ENCODE measurements at regions not wholly inside any gene's neighbourhood (a gene's known extent, or its start where the extent isn't known, plus 50 kb on each side); places are given as distances from the start of the nearest gene placed in this dataset.

GRCh38 chr3:182565916-182566796, 227.1 kb upstream of the ATP11B start:
- no peak overlapping the region for H3K27ac Mint-ChIP-seq

DNA sequence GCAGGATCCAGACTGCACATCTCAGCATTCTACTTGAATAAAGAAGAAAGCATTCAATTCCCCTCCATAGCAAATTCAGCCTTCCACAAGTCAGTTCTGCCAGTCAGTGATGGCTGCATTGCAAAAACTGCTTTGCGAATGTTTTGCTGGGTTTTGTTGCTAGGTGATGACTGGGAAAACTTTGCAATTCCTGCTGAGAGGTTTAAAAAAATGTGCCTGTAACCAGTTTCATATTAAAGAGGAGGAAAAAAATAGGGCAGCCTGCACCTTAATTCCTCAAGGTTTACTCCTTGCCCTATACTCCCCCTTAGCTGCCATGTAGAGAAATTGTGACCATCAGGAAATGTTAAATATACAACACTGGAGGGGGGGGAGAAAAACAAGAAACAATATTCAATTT, 225.6 kb upstream of the ATP11B start:
- no peaks in the 10 kb centered on the region for H3K4me1 Mint-ChIP-seq

More at GRCh38 chr3:182565916-182566796, 227.1 kb upstream of the ATP11B start:
- Mint-ChIP-seq H3K36me3 (no peaks in the 10 kb centered on the region), H3K9me3 (no peaks in the 10 kb centered on the region), H3K4me1 (no peaks in the 10 kb centered on the region), H3K4me3 (no peak overlapping the region), H3K27me3 (peaks cover 0 to under 1% of the 10 kb centered on the region in 2 donors)
- ATAC-seq (replicated peaks) (no peak), DNase-seq (no peak)

DNA sequence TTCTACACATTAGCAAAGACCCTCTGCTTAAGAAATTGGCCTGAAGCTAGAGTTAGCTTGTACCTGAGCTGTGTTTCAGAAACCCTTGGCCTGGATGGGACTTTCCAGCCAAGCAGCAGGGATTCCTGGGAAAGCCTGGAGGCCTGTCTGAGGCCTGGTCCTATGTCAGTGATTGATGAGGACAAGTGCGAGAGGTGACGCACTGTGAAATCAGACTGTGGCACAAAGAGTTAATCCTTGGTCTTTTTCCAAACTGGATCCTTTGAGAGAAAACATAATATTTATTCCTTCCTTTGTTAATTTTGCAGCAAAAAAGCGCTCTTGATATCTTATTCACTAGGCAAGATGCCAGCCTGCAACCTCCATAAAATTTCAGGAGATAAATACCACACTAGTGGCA, 225.0 kb upstream of the ATP11B start:
- H3K36me3 Mint-ChIP-seq, result peaks cover 0 to under 1% of the 10 kb centered on the region in 2 donors
- no peaks in the 10 kb centered on the region for H3K4me1 Mint-ChIP-seq
- no peak overlapping the region for H3K27ac Mint-ChIP-seq
- ATAC-seq (replicated peaks), result no peak
- no peaks in the 10 kb centered on the region for H3K27me3 Mint-ChIP-seq
- no peak overlapping the region for H3K4me3 Mint-ChIP-seq
- no peak for DNase-seq
- peaks cover 3 to 5% of the 10 kb centered on the region in 2 donors for H3K9me3 Mint-ChIP-seq

More for the DNA sequence above, 225.6 kb upstream of the ATP11B start:
- ATAC-seq (replicated peaks), result no peak
- no peaks in the 10 kb centered on the region for H3K9me3 Mint-ChIP-seq
- H3K4me3 Mint-ChIP-seq, result no peak overlapping the region
- H3K27ac Mint-ChIP-seq, result no peak overlapping the region
- no peak for DNase-seq
- no peaks in the 10 kb centered on the region for H3K36me3 Mint-ChIP-seq
- no peaks in the 10 kb centered on the region for H3K27me3 Mint-ChIP-seq

GRCh38 chr3:182568876-182569275, 224.4 kb upstream of the ATP11B start:
- H3K27me3 Mint-ChIP-seq, result no peaks in the 10 kb centered on the region
- peaks cover 0 to 3% of the 10 kb centered on the region in 2 donors for H3K36me3 Mint-ChIP-seq
- H3K4me1 Mint-ChIP-seq, result no peaks in the 10 kb centered on the region
- no peak overlapping the region for H3K4me3 Mint-ChIP-seq
- H3K27ac Mint-ChIP-seq, result no peak overlapping the region
- DNase-seq, result no peak
- ATAC-seq (replicated peaks), result no peak
- H3K9me3 Mint-ChIP-seq, result peaks cover 9 to 11% of the 10 kb centered on the region in 2 donors

DNA sequence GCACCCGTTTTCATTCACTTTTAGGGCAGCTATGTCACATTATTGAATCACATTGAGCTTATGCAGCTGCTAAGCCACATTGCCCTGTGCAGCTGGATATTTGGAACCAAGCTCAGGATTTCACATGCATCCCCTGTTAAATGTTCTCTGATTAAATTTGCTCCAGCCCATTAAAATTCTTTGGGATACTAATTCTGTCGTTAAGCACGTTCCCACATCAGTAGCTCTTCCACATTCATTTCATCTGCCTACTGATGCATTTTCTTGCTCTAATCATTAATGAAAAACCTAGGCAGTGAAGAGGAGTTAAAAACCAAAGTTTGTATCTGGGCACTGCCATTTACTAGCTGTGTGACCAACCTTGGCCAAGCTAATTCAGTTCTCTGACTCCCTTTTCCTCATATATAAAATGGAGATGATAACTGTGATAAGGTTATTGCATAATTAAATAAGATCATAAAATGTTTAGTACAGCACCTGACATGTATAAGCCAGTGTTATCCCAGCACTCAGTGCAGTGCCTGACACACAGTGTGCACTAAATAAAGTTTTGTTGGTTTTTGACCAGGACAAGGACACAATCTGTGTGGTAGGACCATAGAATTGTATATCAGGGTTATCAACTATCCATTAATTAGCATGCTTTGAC, 222.2 kb upstream of the ATP11B start:
- Mint-ChIP-seq H3K4me1 (no peaks in the 10 kb centered on the region), H3K36me3 (peaks cover 0 to 3% of the 10 kb centered on the region in 2 donors), H3K9me3 (peaks cover 19% of the 10 kb centered on the region in 2 donors), H3K27ac (no peak overlapping the region), H3K27me3 (no peaks in the 10 kb centered on the region), H3K4me3 (no peak overlapping the region)
- DNase-seq, result no peak
- ATAC-seq (replicated peaks), result no peak

DNA sequence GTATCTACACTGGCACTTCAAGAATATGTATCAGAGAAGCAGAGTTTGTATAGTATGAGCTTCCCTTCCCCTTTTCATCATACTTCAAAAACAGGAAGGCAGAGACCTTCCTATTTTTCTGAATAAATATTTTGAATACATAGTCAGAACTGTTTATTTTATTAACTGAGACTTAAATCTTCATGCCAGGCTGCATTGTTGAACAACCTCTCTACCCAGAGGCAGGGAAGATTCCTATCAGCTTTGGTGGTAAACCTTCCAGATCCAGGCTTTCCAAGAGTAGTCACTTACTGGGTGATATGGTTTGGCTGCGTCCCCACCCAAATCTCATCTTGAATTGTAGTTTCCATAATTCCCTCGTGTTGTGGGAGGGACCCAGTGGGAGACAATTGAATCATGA, 217.4 kb upstream of the ATP11B start:
- peaks cover 19 to 26% of the 10 kb centered on the region in 2 donors for H3K9me3 Mint-ChIP-seq
- ATAC-seq (replicated peaks), result no peak
- no peak overlapping the region for H3K4me3 Mint-ChIP-seq
- peaks cover 0 to 3% of the 10 kb centered on the region in 2 donors for H3K36me3 Mint-ChIP-seq
- H3K4me1 Mint-ChIP-seq, result no peaks in the 10 kb centered on the region
- DNase-seq, result no peak
- H3K27ac Mint-ChIP-seq, result no peak overlapping the region
- H3K27me3 Mint-ChIP-seq, result no peaks in the 10 kb centered on the region

- Mint-ChIP-seq H3K27me3 (peaks cover 4 to 5% of the 10 kb centered on the region in 2 donors), H3K4me1 (no peaks in the 10 kb centered on the region), H3K4me3 (no peak overlapping the region), H3K36me3 (no peaks in the 10 kb centered on the region), H3K9me3 (peaks cover 0 to 7% of the 10 kb centered on the region in 2 donors), H3K27ac (no peak overlapping the region)
- ATAC-seq (replicated peaks) (no peak), DNase-seq (no peak)
These were observed 209.8 kb upstream of the ATP11B start for GRCh38 chr3:182583545-182583944.

DNA sequence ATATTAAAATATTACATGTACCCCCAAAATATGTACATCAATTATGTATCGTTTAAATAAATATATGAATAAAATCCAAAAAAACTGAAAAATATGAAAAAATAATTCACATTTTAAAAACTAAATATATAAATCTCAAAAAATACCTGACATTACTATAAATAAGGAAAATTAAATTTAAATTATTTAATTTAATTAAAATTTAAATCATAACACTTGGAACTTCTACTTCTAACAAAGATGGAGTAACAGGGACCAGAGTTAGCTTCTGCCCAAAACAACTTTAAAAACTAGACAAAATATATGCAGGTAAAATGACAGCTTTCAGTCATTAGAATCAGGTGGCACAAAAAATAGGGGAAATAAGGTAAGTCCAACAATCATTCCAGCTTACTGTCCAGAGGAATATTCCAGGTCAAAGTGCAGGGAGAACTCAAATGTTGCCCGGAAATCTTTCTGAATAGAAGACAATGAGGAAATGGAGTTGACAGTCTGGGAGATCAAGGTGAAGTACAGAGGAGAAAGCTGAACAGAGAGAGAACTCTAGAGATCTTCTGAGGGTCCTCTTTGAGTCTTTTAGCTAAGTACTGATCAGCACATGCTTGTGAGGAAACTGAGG, 207.7 kb upstream of the ATP11B start:
- peaks cover 0 to 5% of the 10 kb centered on the region in 2 donors for H3K9me3 Mint-ChIP-seq
- H3K27ac Mint-ChIP-seq, result no peak overlapping the region
- H3K4me3 Mint-ChIP-seq, result no peak overlapping the region
- H3K27me3 Mint-ChIP-seq, result peaks cover 4 to 5% of the 10 kb centered on the region in 2 donors
- no peaks in the 10 kb centered on the region for H3K36me3 Mint-ChIP-seq
- DNase-seq (no peak), ATAC-seq (replicated peaks) (no peak)
- no peaks in the 10 kb centered on the region for H3K4me1 Mint-ChIP-seq

DNA sequence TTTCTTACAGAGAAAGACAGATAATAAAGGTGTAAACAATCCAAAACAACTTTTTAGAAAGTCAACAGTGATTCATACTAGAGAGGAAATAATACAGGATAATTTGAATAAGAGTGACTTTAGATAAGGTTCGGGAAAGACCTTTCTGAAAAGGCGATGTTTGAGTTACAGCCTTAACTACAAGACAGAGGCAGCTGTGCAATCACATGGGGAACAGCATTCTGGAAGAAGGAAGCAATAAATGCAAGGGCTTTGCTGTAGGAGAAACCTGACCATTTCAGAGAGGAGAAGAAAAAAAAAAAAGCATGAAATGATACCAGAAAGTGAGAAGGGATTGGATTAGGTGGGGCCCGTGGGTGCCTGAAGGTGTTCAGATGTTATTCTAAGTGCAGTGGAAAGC, 200.6 kb upstream of the ATP11B start:
- Mint-ChIP-seq H3K4me3 (no peak overlapping the region), H3K27me3 (peaks cover 3 to 6% of the 10 kb centered on the region in 2 donors), H3K27ac (no peak overlapping the region), H3K9me3 (peaks cover 0 to 4% of the 10 kb centered on the region in 2 donors), H3K4me1 (no peaks in the 10 kb centered on the region), H3K36me3 (no peaks in the 10 kb centered on the region)
- ATAC-seq (replicated peaks) (no peak), DNase-seq (no peak)

DNA sequence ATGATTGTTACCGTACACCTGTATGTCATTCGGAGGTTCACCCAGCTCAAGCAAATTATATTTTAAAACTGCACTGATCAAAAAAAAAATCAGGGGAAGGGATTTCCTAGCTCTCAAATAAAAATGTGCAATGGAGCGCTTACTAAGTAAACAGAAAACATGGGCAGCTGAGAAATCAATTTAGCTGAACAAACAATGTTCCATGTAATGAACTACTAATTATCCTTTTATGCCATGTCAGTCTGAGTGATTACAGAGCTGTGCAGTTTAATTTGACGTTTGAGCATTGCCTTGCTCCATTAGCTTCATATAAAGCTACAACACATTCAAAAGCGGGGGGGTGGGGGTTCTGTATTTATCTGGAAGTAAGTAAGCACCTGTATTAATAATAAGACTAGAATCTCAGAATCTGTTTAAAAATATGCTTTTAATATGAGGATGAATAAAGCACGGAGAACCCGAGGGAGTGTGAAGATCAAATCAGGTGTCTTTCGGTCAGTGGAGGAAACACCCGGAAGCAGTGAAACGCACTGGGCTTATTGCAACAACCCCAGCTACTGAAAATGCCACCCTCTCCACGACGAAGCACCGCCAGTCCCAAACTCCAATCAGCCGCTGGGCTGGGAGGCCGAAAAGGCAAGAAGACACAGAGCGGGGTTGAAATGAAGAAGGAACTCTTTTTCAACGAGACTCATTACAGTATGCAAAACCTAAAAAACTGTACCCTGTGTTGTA, 196.5 kb upstream of the ATP11B start:
- Mint-ChIP-seq H3K36me3 (no peaks in the 10 kb centered on the region), H3K9me3 (peaks cover 0 to 1% of the 10 kb centered on the region in 2 donors), H3K27ac (no peak overlapping the region), H3K4me1 (no peaks in the 10 kb centered on the region), H3K27me3 (peaks cover 3 to 6% of the 10 kb centered on the region in 2 donors), H3K4me3 (no peak overlapping the region)
- DNase-seq (no peak), ATAC-seq (replicated peaks) (no peak)

DNA sequence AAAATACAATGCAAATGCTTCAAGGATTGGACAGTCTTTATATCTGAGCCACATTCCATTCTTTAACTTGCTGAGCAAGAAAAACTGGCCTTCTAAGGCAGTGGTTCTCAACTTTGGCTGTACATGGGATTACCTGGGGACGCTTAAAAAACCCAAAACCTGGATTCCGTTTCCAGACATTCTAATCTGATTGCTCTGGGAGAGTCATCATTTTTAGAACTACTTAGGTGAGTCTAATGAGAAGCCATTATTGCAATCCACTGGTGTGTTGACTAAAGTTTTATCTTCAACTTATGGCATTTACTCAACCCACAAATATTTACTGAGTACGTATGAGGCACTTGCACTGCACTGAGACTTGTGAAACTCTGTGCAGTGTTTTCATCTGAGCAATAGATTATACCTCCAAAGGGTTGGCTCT, 195.7 kb upstream of the ATP11B start:
- H3K36me3 Mint-ChIP-seq, result no peaks in the 10 kb centered on the region
- H3K27ac Mint-ChIP-seq, result no peak overlapping the region
- DNase-seq (no peak), ATAC-seq (replicated peaks) (no peak)
- H3K9me3 Mint-ChIP-seq, result peaks cover 0 to 1% of the 10 kb centered on the region in 2 donors
- H3K27me3 Mint-ChIP-seq, result peaks cover 3 to 6% of the 10 kb centered on the region in 2 donors
- H3K4me3 Mint-ChIP-seq, result no peak overlapping the region
- H3K4me1 Mint-ChIP-seq, result no peaks in the 10 kb centered on the region

- ATAC-seq (replicated peaks) (no peak), DNase-seq (no peak)
- H3K9me3 Mint-ChIP-seq, result no peaks in the 10 kb centered on the region
- no peak overlapping the region for H3K27ac Mint-ChIP-seq
- H3K4me1 Mint-ChIP-seq, result no peaks in the 10 kb centered on the region
- no peak overlapping the region for H3K4me3 Mint-ChIP-seq
- H3K27me3 Mint-ChIP-seq, result peaks cover 0 to 5% of the 10 kb centered on the region in 2 donors
- H3K36me3 Mint-ChIP-seq, result no peaks in the 10 kb centered on the region
These were observed 191.7 kb upstream of the ATP11B start for GRCh38 chr3:182601597-182601996.

GRCh38 chr3:182603501-182603900, 189.8 kb upstream of the ATP11B start:
- H3K27me3 Mint-ChIP-seq, result peaks cover 0 to 11% of the 10 kb centered on the region in 2 donors
- H3K36me3 Mint-ChIP-seq, result no peaks in the 10 kb centered on the region
- no peaks in the 10 kb centered on the region for H3K9me3 Mint-ChIP-seq
- H3K27ac Mint-ChIP-seq, result no peak overlapping the region
- ATAC-seq (replicated peaks), result no peak
- H3K4me1 Mint-ChIP-seq, result no peaks in the 10 kb centered on the region
- DNase-seq, result no peak
- no peak overlapping the region for H3K4me3 Mint-ChIP-seq
